ENCODE measurements at regions not wholly inside any gene's neighbourhood (a gene's known extent, or its start where the extent isn't known, plus 50 kb on each side); places are given as distances from the start of the nearest gene placed in this dataset.

DNA sequence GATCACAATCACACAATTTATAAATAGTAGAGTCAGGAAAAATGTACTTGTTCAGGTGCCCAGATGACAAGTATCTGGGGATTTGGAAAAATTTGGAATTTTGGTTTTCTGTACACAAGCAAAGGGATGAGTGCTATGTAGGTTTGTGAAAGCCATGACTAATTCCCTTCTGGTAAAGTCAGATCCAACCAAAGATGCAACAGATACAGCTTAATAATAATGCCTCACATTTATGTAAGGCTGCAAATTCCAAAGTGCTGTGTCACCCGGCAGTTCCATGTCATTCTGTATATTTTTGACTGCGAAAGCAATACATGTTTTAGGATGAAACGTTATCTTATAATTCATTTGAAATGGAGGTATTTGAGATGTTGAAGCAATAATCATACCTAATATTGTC is 102.7 kb upstream of the AGBL1 start:
- DNase-seq: no peak

DNA sequence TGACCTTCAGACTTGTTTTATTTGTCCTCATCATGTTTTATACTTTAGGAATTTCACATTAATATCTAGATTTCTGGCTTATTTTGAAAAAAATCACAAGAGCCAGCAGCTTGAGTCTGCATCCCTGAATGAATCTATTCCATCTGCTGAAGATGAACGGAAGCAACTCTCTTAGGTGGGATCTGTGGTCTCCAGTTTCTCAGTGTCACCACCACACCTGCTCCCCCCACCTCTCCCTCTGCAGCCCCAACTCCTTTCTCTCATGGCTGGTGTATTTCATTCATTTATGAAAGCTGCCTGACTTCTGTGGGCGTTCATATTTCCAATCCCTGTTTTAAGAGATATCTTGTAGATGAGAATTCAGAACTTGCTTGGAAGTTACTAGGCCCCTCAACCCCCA is 102.1 kb upstream of the AGBL1 start:
- no peak for DNase-seq

DNA sequence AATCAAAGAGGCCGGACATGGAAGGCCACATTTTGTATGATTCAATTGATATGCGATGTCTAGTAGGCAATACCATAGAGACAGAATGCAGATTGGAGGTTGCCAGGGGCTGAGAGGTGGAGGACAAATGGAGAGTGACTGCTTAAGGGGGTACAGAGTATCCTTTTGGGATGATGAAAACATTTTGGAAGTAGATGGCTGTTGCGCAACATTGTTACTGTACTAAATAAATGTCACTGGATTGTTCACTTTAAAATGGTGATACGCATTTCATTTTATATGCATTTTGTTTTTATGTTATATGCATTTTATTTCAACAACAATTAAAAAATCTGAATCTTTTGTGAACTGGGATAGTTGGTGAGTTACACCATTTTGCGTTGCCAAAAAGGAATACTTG is 99.7 kb upstream of the AGBL1 start:
- DNase-seq: no peak

DNA sequence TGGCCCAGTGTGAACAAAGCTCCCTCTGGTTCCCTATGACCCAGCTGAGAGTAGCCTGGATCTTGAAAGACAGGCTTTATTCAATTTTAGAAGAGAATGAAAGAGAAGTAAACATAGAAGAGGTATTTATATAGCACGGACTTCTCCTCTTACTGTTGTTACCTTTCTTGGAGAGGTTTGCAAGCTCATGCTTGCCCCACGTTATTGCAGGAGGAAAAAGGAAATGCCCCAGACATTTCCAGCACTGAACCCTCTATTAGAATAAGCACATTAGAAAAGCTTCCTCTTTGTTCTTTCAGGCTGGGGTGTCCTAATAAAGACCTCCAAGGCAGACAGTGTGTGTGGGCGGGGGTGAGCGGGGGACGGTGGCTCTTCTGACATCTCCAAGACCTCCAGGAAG is 98.7 kb upstream of the AGBL1 start:
- no peak for DNase-seq

DNA sequence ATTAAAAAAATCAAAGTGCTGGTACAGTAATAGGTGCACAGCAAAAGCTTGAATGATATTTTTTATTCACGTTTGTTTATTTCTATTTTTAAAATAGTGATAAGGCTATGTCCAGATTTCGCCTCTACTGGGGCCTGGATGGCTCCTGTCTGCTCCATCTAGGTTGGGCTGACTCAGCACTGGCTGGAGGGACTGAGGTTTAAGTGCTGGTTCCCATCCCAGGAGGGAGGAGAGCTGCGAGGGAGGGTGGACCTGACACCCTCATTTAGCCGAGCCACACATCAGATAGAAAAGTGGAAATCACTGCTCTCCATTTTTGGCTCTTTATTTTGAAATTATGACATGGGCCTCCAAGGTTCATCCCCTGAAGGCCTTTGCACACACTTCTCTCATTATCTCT is 95.4 kb upstream of the AGBL1 start:
- DNase-seq: no peak

DNA sequence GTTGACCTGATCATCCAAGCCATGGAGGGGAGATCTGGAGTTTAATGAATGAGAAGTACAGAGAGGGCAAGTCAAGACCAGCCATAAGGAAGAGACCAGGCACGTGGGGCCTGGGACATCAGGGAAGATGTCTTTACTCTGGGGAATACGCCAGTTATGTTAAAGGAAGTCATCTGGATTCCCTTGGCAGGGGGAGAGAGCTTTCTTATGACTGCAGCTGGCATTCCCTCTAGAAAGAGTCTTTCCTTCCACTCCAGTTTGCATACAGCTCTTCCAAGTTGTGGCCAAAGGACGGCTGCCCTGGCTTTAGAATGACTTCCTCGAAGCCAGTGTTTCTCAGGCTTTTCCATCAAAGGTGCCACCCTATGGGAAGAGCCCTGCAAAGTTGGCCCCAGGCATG is 93.6 kb upstream of the AGBL1 start:
- no peak for DNase-seq

DNA sequence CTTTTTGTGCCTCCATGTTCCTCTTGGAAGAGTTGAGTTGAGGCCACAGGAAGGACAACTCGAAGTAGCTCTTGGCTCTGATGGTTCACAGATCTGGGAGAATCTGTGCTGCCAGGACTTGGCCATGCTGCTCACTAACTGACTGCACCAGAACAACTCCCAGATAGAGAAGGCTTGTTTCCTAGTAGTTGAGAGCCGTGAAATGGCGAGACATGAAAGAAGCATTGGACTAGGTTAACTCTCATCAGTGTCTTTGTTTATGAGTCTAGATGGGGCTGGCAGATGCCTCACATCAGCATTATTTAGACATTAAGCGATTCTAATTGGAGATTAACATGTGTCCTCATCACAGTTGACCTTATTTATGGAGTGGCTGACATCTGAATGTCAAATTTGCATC is 92.9 kb upstream of the AGBL1 start:
- DNase-seq: no peak

DNA sequence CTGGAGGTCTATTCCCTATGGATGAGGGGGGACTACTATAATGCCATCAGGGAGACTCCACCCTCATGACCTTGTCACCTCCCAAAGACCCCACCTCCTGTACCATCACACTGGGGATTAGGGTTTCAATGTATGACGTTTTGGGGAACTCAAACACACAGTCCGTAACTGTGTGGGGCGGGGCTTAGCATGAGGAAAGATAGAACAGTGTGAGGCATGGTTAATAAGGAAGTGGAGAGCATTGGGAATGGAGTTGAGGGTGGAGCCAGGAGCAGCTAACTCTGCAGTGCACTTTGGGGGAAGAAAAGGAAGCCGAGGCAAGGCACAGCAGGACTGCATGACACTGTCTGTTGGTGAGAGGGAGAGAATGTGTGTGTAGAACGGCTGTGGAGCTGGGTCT is 90.9 kb upstream of the AGBL1 start:
- no peak for DNase-seq

DNA sequence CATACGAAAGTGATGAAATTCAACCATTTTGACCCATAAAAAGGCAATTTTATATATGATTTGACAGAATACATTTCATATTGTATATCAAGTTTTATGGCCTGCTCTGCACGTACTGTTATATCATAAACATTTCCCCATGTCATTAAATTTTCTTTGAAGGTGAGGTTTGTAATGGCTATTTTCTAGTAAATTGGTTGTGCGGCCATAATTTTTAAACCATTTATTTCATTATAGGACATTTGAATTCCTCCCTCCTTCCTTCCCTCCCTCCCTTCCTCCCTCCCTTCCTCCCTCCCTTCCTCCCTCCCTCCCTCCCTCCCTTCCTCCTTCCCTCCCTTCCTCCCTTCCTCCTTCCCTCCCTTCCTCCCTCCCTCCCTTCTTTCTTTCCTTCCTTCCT is 87.4 kb upstream of the AGBL1 start:
- no peak for DNase-seq

DNA sequence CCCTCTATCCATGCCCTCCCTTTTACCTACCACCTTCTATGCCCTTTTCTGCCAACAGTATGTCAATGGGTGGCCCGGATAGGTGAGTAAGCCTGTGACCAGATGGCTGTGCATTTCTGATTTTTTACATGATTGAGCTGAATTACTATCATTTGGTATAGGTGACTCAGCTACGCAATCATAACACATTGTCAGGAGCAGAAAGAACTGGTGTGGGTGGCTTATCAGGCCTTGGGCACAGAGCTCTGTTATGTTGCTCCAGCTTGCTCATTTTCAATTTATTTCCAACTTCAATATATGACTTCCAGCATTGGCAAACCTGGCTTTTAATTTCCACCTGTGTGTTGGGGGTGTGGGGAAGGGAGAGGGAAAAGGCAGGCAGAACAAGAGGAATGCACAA is 86.6 kb upstream of the AGBL1 start:
- peak in 2 of 51 donors; percentile 8 to 48 for DNase-seq

DNA sequence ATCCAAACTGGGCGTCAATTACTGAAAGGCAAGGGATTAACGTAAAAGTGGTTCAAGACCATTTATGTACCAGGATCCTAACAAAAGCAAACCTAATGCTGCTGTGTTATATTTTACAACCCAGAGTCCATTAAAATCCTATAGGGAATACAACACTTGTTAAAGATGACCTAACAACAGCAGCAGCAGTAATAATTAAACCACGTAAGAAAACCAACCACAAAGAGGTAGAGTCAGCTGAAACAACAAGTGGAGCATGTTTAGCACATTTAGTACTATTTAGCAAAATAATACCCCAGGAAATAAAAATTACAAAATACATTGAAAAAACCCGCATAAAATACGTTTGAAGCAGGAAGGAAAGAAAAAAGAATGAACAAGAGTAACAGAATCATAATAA is 82.1 kb upstream of the AGBL1 start:
- DNase-seq: no peak

DNA sequence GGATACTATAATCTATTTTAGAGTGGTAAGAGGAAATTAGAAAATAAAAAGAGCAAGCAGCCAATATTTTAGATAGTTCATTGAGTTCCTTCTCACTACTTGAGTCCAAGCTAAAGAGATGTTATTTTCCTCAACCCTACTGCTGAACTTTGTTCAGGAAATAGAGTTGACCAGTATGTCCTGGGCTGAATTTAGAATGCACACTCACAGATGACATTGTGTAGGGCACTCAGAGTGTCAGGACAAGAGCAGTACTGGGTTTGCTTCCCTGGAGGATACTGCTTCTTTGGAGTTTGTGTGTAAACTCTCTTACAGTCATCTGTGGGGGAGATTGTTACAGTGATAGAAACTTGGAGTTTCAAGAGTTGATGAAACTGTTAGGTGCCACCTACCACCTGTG is 80.0 kb upstream of the AGBL1 start:
- no peak for DNase-seq

DNA sequence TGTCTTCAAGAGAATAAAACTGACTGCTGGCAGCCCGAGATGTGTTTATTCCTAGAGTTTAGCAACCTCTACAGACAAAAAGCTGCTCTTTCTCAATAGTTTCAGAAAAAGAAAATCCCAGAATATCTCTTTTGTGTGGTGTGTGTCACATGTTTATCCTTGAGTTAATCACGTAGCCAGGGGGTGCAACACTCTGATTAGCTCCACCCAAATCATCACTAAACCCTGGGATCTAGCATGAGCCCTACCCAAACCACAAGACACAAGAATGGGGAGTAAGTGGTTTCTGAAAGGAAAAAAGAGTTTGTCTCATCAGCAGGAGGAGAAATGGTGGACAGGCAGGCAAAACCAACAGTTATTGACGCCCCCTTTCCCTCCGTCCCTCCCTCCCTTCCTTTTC is 78.5 kb upstream of the AGBL1 start:
- DNase-seq: no peak

DNA sequence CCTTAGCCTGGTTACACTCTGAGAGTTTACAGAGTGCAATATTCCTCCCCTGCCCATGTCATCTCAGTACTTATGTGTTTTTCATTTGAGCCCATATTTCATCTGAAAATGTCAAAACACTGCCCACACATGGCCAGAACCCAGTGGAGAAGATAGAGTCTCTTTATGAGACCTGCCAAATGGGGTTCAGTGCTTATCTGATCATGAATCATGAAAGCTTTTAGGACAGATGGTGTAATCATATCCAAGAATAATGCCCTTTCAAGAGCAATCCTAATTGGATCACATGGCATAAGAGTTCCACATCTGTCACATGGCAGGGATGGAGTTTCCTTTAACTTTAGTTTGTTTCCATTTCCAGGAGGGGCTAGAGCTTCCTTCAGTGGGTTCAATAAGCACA is 77.2 kb upstream of the AGBL1 start:
- no peak for DNase-seq

DNA sequence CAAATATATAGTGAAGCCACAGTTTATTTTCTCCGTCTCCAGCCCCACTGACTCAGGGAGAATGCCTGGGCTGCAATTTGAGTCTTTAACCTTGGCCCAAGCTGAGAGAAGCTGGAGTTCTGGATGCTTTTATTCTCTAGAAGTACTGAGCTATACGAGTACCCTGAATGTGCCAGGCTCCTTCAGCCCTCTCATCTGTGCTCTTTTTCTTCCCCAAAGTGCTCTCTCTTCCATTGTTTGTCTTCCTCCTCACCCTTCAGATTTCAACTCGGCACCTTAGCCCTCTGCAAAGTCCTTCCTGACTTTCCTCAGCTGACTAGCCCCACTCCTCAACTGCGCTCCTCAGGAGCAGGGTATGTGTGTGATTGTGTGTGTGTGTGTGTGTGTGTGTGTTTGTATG is 75.6 kb upstream of the AGBL1 start:
- no peak for DNase-seq

DNA sequence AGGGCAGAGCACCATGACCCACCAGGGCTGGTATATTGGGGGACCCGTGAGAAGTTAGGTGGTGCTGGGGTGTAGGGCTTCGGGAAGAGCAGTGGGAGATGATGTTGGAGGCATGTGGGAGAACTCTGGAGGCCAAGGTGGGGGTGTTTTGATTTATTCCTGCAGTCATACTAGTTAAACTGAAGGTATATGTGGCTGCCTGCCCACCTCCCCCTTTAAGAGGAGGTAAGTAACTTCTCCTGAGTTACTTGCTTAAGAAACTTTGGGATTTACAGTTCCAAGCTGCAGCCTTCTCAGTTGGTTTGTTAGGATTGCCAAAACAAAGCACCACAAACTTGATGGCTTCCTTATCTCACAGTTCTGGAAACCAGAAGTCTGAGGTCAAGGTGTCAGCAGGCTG is 73.1 kb upstream of the AGBL1 start:
- DNase-seq: no peak

DNA sequence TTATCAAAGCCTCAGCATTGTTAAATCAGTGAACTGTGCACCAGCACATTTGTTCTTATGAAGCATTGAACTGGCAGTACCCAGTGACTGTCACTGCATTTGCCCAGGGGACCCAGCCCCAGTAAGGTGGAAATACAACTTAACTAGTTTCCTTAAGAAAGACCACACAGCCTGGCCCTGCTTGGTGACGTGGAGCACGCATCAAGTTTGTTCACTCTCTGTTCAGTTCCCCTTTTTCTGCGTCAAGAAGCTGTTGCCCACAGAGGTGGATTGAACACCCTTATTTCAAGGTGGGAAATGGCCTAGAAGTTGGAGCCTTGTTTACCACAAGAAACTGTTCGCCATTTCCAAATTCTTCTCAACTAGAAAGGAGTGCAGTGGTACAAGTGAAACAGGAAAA is 69.9 kb upstream of the AGBL1 start:
- no peak for DNase-seq

DNA sequence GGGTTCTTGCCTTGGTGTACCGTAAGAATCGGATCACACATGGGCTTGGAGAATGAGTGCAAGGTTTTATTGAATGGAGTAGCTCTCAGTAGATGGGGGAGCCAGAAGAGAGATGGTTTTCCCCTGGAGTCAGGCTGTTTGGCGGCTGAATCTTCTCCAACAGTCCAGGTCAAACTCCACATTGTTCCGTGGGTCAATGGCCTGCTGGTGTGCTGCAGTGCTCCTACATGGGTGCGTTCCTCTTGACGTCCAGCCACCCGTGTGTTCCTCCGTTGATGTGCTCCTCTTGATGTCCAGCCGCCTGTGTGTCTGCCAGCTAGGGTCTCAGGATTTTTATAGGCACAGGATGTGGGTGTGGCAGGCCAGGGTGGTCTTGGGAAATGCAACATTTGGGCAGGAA is 69.3 kb upstream of the AGBL1 start:
- no peak for DNase-seq

DNA sequence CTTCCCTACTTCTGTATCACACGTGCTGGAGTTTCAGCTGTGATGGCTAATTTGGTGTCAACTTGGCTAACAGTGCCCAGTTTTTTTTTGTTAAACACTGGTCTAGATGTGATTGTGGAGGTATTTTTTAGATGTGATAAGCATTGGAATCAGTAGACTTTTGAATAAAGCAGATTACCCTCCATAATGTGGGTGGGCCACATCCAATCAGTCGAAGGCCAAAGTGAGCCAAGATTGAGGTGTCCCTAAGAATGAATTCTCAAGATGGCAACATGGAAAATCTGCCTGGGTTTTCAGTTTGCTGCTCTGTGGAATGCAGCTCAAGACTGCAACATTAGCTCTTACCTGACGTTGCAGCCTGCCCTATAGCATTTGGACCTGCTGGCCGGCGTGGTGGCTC is 68.8 kb upstream of the AGBL1 start:
- no peak for DNase-seq

DNA sequence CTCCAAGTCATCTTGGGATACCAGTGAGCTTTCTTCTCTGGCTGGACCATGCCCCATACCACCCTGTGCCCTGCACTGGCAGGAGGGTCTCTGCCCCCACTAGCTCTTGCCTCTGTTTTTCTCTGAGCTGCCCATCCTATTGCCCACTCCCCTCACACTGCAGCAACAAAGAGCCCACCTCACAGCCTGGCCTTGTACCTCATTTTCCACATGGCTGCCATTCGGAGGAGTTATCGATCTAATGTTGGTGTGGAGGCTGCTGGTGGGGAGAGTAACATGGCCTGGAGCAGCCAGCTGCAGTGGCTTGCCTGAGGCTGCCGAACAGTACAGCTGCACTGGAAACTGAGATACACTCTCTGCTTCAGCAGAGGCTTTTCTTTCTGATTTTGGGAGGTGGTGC is 65.7 kb upstream of the AGBL1 start:
- no peak for DNase-seq

DNA sequence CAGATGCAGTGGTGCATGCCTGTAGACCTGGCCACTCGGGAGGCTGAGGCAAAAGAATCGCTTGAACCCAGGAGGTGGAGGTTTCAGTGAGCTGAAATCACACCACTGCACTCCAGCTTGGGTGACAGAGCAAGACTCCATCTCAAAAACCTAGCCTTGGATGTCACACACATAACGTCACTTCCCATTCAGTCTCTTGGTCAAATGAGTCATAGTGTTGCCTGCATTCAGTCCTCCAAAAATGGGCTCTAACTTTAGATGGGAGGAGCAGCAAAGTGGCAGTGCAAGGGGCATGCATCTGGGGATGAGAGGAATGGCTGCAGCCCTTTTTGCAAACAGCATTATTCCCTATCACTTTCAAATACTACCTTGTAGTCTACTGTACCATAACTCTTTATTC is 62.9 kb upstream of the AGBL1 start:
- DNase-seq: no peak

DNA sequence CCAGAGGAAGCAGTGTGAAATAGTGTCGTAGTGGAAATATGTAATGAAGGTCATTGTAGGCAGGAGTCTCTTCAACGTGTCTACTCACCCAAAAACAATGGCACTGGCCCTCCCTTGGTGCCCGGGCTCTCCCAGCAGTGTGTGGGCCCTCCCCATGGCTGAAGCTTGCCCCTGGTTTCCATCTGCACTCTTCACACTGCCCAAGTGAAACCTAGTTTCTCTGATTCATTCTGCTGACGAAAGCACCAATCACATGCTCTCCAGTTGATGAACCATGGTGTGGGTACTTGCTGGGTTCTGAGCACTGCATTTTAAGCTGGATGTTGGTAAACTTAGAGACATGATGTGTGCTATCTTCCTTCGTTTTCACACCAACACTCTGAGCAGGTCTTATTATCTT is 61.0 kb upstream of the AGBL1 start:
- DNase-seq: no peak

DNA sequence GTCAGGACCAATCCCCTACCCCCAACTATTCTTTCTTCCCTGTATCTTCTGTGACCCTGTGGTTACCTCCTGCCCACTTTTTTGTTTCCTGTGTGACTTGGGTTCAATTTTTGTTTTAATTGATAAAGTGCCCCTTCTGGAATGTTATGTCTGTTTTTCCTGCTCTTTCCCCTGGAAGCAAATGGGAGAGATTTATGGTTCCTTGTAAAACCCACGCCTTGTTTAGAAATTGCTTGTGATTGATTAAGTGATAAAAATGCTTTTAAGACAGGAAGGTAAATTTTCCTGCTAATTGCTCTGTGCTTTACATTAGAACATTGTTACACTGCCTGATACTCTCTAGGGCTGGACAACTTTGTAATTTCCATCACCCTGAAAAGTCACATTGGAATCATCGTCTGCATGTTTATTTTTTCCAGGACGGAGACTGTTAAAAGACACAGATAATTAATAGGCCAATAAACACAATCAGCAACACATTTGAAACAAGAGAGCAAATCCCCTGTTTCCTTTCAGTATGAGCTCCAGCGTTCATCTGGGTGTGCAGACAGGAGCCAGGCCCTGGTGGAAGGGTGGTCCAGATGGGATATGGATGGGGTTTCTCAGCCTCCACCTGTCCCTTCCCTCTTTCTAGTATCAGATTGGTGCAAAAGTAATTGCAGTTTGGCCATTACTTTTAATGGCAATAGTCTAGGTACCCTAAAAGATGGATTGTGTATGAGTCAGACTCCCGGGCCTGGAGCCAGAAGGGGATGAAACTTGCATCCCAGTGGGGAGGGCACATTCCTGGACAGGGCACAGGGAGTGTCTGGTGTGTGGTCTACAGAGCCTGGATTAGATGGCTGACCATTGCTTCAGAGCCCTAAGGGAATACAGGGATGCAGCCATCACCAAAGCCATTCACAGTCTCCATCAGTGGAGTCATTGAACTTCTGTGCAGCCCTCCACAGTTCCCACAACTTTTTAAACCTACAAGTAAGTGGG is 58.1 kb upstream of the AGBL1 start:
- peak in 1 of 51 donors; percentile 3 for DNase-seq

DNA sequence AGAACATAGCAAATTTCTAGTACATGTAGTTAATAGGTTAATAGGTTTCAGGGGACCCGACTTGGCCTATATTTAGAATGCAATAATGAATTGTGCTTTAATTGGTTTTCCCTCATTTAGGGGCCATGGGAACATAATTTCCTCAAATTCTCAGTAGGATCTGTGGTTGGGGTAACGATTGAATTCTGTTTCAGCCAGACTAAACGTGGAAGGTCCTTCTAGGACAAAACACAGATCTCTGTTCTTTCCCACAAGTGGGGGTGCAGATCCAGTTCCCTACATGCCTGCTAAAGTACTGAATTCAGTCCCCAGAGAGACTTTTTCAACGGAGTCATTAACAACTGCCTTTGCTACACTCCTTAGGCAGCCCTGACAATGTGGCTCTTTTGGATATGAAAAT is 50.7 kb upstream of the AGBL1 start:
- DNase-seq: no peak
